Esophagus squamous epithelium (tissue), 4 donors: ENCODE measurements at regions not wholly inside any gene's neighbourhood (a gene's known extent, or its start where the extent isn't known, plus 50 kb on each side); places are given as distances from the start of the nearest gene placed in this dataset.

Experiments
- CTCF ChIP-seq, 6 experiments: fragments of 450-650 bp in 4 of 6; fragments of 200-600 bp in 2 of 6; sonication (generic) in 2 of 6; IDR thresholded peaks; one replicate each; pipeline ENCODE4 v1.5.1; 2016 to 2019; ENCODE audit warnings: antibody characterized with exemption in 6 of 6, mild to moderate bottlenecking in 4 of 6, moderate library complexity in 4 of 6
- POLR2A ChIP-seq, 4 donors: fragments of 450-650 bp; IDR thresholded peaks; one replicate each; pipeline ENCODE4 v1.6.1; 2017; ENCODE audit warnings: antibody characterized with exemption in 4 of 4, mild to moderate bottlenecking in 4 of 4, moderate library complexity in 3 of 4

GRCh38 chrX:131840799-131841495, 182.2 kb upstream of the STK26 start:
- no peak for TF ChIP-seq POLR2A (IDR thresholded peaks at IDR 0.05)
- no peak for TF ChIP-seq CTCF (IDR thresholded peaks at IDR 0.05)
